A549 (cell line): ENCODE measurements at regions not wholly inside any gene's neighbourhood (a gene's known extent, or its start where the extent isn't known, plus 50 kb on each side); places are given as distances from the start of the nearest gene placed in this dataset.

Experiments
- CBX2 ChIP-seq: fragments of 200-600 bp; sonication (generic); IDR thresholded peaks from 2 replicates; pipeline ENCODE4 v1.6.1; 2016; ENCODE audit warnings: low read depth, mild to moderate bottlenecking, borderline replicate concordance
- EHMT2 ChIP-seq: fragments of 200-600 bp; sonication (generic); IDR thresholded peaks from 2 replicates; pipeline ENCODE4 v1.6.1; 2016; ENCODE audit warnings: antibody characterized with exemption, low read depth, mild to moderate bottlenecking, moderate library complexity
- HDAC2 ChIP-seq: fragments of 200-600 bp; sonication (generic); IDR thresholded peaks from 2 replicates; pipeline ENCODE4 v1.6.1; 2016
- JUN ChIP-seq, 2 experiments: fragments of >200 bp; sonication (Bioruptor Twin); formaldehyde crosslinking; IDR thresholded peaks; 2 replicates in 1 of 2; 3 replicates in 1 of 2; pipeline ENCODE4 v1.6.1; 2016 to 2017
- JUNB ChIP-seq: fragments of >200 bp; sonication (Bioruptor Twin); formaldehyde crosslinking; IDR thresholded peaks from 2 replicates; pipeline ENCODE4 v1.6.1; 2016
- MAFK ChIP-seq: fragments of 450-650 bp; IDR thresholded peaks from 2 replicates; pipeline ENCODE4 v1.6.1; 2014; ENCODE audit not compliant: partially characterized antibody
- MAZ ChIP-seq: fragments of 150-350 bp; IDR thresholded peaks from 2 replicates; pipeline ENCODE4 v1.6.1; 2014; ENCODE audit warnings: antibody characterized with exemption, low read depth, low read length, borderline replicate concordance
- MYC ChIP-seq: IDR thresholded peaks from 2 replicates; pipeline ENCODE4 v1.6.1; 2012; ENCODE audit warnings: mild to moderate bottlenecking, inconsistent platforms, low read length, improper control_type of control experiment, borderline replicate concordance
- POLR2A ChIP-seq: IDR thresholded peaks from 2 replicates; pipeline ENCODE4 v1.6.1; 2012; ENCODE audit warnings: mild to moderate bottlenecking, low read length
- RAD21 ChIP-seq, 2 experiments: fragments of >200 bp in 1 of 2; sonication (Bioruptor Twin) in 1 of 2; formaldehyde crosslinking in 1 of 2; IDR thresholded peaks in 1 of 2; conservative IDR thresholded peaks in 1 of 2; 2 replicates in 1 of 2; 3 replicates in 1 of 2; pipeline ENCODE4 v1.6.1; 2012 to 2018; ENCODE audit warnings: inconsistent platforms in 1 of 2
- TF ChIP-seq, protein P1 (sequence below): fragments of >200 bp; sonication (Bioruptor Twin); formaldehyde crosslinking; IDR thresholded peaks from 3 replicates; pipeline ENCODE4 v1.5.1; 2016
- TF ChIP-seq, protein P2 (sequence below): fragments of 200-600 bp; sonication (generic); IDR thresholded peaks from 2 replicates; pipeline ENCODE4 v1.6.1; 2016; ENCODE audit warnings: antibody characterized with exemption, mild to moderate bottlenecking, moderate library complexity
- TF ChIP-seq, protein P3 (sequence below): IDR thresholded peaks from 2 replicates; pipeline ENCODE4 v1.6.1; 2012

DNA sequence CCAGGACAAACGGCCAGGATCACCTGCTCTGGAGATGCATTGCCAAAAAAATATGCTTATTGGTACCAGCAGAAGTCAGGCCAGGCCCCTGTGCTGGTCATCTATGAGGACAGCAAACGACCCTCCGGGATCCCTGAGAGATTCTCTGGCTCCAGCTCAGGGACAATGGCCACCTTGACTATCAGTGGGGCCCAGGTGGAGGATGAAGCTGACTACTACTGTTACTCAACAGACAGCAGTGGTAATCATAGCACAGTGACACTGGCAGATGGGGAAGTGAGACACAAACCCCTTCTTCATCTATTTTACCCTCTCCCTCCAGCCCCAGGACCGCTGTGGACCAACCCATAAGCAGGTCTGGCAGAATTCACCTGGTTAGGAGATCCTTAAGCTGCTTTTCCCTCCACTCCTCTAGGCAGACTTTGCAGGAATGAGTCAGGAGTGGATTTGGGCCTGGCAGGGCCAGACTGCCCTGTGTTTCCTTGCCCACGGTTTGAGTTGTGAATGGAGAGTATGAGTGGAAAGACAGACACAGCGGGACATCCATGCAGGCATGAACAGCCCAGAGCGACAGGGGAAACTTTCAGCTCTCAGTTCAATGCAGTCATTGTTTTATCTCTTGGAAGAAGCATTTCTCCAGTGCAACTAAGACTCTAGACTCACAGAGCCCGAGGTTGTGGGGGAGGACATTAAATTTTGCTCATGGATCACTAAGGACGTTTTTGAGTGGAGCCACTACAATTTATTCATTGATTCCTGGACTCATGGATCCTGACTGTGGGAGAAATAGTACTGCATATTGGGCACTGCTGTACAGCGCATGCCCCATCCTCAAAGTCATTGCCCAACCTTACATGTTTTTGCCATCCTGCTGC is 75.3 kb upstream of the IGLL5 start:
- no peak for TF ChIP-seq POLR2A
- TF ChIP-seq RAD21 (conservative IDR thresholded peaks at IDR 0.05 in 1 of 2, IDR thresholded peaks at IDR 0.05 in 1 of 2) = no peak
- TF ChIP-seq, protein P1, sequence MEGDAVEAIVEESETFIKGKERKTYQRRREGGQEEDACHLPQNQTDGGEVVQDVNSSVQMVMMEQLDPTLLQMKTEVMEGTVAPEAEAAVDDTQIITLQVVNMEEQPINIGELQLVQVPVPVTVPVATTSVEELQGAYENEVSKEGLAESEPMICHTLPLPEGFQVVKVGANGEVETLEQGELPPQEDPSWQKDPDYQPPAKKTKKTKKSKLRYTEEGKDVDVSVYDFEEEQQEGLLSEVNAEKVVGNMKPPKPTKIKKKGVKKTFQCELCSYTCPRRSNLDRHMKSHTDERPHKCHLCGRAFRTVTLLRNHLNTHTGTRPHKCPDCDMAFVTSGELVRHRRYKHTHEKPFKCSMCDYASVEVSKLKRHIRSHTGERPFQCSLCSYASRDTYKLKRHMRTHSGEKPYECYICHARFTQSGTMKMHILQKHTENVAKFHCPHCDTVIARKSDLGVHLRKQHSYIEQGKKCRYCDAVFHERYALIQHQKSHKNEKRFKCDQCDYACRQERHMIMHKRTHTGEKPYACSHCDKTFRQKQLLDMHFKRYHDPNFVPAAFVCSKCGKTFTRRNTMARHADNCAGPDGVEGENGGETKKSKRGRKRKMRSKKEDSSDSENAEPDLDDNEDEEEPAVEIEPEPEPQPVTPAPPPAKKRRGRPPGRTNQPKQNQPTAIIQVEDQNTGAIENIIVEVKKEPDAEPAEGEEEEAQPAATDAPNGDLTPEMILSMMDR = no peak
- no peak for TF ChIP-seq MYC
- TF ChIP-seq, protein P2, sequence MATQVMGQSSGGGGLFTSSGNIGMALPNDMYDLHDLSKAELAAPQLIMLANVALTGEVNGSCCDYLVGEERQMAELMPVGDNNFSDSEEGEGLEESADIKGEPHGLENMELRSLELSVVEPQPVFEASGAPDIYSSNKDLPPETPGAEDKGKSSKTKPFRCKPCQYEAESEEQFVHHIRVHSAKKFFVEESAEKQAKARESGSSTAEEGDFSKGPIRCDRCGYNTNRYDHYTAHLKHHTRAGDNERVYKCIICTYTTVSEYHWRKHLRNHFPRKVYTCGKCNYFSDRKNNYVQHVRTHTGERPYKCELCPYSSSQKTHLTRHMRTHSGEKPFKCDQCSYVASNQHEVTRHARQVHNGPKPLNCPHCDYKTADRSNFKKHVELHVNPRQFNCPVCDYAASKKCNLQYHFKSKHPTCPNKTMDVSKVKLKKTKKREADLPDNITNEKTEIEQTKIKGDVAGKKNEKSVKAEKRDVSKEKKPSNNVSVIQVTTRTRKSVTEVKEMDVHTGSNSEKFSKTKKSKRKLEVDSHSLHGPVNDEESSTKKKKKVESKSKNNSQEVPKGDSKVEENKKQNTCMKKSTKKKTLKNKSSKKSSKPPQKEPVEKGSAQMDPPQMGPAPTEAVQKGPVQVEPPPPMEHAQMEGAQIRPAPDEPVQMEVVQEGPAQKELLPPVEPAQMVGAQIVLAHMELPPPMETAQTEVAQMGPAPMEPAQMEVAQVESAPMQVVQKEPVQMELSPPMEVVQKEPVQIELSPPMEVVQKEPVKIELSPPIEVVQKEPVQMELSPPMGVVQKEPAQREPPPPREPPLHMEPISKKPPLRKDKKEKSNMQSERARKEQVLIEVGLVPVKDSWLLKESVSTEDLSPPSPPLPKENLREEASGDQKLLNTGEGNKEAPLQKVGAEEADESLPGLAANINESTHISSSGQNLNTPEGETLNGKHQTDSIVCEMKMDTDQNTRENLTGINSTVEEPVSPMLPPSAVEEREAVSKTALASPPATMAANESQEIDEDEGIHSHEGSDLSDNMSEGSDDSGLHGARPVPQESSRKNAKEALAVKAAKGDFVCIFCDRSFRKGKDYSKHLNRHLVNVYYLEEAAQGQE = no peak
- TF ChIP-seq JUN (IDR thresholded peaks at IDR 0.05) = no peak
- TF ChIP-seq EHMT2 = no peak
- no peak for TF ChIP-seq JUNB
- no peak for TF ChIP-seq HDAC2
- TF ChIP-seq MAZ = no peak
- TF ChIP-seq, protein P3, sequence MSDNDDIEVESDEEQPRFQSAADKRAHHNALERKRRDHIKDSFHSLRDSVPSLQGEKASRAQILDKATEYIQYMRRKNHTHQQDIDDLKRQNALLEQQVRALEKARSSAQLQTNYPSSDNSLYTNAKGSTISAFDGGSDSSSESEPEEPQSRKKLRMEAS = no peak
- no peak for TF ChIP-seq CBX2
- TF ChIP-seq MAFK = no peak
